ENCODE measurements at regions not wholly inside any gene's neighbourhood (a gene's known extent, or its start where the extent isn't known, plus 50 kb on each side); places are given as distances from the start of the nearest gene placed in this dataset.
A peak's percentile ranks its signal among the peaks of the same experiment; 100 is the strongest.

DNA sequence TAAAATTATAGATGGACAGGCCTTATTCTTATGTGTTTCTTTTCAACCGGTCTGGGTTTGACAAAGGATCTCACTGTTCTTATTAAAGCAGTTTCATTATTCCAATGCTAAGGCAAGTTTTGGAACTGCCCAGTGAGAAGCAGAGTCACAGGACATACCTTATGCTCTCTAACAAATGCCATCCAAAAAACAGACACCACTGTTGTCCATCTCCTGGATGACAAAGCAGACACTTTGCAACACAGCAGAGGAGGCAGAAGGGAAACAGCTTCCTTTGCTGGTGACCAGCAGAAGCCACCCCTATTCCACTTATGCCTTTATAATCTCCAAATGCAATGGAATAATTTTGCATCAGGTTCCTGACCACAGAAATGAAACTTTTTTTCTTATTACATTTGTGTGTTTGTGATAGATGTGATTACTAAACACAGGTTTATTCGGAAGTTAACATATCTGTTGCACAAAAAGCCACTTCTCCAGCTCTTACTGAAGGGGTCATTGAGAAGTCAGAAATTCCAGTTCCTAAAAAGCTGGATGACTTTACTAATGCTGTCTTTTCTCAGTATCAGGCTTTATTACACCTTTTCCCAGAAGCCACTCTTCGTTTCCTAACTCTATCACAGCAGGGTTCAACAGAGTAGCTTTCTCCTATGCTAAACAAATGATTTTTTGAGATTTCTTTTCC is 115.6 kb downstream of the BTG1 start:
- DNase-seq: no peak

GRCh38 chr12:92029136-92029535 is 116.5 kb downstream of the BTG1 start:
- DNase-seq: no peak

DNA sequence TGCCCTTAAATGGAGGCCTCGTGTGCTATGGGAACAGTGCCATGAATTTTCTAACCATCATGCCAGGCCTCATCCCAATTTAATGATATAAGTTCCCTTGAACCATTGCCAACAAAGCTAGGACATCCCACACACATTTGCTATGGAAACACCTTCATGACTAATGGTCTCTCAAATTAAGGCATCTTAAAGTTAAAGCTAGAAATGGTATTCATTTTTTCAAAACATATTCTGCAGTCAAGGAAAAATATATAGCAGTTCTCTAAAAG is 117.3 kb downstream of the BTG1 start:
- DNase-seq: peak; percentile 58

- no peak for DNase-seq
These were observed 117.8 kb downstream of the BTG1 start for GRCh38 chr12:92027701-92028440.

DNA sequence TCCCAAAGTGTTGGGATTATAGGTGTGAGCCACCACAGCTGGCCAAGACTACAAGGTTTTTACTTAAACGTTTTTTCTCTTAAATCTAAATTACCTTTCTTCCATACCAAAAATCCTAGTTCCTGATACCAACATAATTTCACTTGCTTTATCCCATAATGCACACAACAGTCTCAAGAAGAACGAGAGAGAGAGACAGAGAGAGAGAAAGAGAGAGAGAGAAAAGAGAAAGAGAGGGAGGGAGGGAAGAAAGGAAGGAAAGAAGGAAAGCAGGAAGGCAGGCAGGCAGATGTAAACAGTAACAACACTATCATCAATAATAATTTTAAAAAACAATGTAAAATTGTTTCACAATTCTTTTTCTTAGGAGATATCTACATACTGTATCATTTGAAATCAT is 118.4 kb downstream of the BTG1 start:
- no peak for DNase-seq

- DNase-seq: no peak
These were observed 120.0 kb downstream of the BTG1 start for GRCh38 chr12:92025462-92026207.

GRCh38 chr12:92022093-92022492 is 123.6 kb downstream of the BTG1 start:
- no peak for DNase-seq

DNA sequence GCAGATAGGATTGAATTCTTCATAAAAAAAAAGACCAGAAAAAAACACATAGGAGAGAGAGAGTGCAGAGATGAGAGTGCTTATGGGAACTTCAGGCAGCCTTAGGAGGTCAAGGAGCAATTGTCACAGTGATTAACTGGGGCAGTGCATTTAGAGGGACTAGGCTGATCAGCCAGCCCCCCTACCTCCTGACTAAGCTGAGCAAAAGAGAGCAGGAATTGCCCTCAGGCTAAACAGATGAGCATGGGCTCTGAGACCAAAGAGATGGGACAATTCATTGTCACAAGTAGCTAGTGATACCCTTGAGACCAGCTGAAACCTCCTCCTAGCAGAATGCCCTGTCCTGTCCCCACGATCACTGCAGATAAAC is 124.0 kb downstream of the BTG1 start:
- DNase-seq: no peak

GRCh38 chr12:92020983-92021665 is 124.5 kb downstream of the BTG1 start:
- no peak for DNase-seq

DNA sequence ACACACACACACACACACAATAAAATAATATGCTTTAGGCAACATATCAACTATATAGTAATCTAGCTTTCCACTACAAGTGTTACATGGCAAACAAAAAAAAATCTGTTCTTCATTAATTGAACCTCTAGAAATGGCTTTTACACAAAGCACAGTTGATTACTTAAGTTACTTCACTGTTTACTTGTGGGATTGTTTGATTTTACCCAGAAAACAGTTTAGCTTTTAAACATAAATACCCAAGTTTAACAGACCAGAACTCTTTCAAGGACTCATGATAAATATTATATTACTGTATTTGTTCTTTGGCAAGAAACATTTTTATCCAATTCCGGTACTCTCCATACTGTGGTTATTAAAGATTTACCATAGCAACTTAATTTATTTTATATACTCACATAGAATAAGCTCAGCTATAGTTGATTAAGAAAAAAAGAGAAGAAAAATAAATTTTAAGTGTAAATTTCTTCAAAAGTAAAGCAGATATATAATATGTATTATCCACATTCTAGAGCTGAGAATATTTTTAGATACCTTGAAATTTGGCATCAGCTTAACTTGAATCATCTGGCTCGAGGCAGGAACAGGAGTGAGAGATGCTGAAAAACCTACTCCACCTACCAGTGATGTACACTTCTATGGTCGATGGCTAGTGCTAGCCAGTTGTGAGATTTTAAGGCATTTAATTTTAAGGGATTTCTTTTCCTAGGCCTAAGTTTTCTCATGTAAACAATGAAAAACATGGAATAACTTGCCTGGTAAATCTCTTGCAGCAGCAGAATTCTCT is 126.0 kb downstream of the BTG1 start:
- no peak for DNase-seq

DNA sequence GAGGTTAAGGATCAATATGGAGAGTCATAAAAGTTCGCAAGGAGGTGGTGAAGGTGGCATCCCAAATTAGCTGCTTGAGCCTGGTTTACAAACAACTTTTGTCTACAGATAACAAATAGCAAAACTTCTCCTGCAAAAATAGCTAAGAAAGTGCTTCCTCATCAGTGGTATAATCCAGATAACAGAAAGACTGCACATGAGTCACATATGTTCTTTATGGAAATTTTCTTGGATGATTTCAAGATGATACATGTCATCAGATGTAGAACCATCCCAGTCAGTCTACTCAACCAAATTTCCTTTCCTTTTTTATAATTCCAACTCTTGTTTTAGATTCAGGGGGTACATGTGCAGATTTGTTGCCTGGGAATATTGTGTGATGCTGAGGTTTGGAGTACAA is 133.0 kb downstream of the BTG1 start:
- no peak for DNase-seq

- no peak for DNase-seq
These were observed 134.6 kb downstream of the BTG1 start for GRCh38 chr12:92010853-92011701.

DNA sequence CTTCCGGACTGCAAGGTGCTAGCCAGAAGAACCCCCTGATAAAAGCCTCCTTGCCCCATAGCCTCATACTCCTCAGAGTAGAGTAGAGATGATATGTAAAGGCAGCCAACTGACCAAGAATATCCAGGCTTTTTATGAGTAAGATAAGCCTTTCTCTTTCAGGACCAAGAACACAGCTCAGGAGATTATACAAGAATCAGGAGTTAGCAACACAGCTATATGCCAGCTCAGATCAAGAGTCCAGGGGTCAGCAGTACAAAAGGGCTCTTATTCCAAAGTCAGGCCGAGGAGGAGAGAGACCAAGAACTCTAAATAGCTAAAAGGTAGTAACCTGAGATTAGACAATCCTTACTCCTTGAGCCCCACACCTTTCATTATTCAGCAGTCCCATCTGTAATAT is 135.3 kb downstream of the BTG1 start:
- DNase-seq: no peak

- DNase-seq: no peak
These were observed 137.3 kb downstream of the BTG1 start for GRCh38 chr12:92008345-92008744.

GRCh38 chr12:92007787-92008186 is 137.9 kb downstream of the BTG1 start:
- no peak for DNase-seq

DNA sequence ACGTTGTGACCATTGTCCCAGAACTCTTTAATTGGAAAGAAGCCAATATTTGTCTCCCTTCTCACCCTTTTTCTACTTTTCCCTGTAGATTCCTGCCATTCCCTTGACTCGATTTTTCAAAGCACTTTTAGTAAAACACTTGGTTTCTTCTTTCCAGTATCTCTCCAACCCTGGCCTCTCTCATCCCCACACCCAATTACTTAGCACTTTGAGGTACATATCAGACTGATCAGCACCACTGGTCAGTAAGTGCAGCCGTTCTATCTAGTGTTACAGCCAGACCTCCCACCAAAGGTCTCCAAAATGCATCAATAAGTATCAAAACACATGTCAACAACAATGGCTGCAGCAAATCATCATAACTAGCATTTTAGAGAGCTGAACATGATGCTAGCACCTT is 141.9 kb downstream of the BTG1 start:
- no peak for DNase-seq

DNA sequence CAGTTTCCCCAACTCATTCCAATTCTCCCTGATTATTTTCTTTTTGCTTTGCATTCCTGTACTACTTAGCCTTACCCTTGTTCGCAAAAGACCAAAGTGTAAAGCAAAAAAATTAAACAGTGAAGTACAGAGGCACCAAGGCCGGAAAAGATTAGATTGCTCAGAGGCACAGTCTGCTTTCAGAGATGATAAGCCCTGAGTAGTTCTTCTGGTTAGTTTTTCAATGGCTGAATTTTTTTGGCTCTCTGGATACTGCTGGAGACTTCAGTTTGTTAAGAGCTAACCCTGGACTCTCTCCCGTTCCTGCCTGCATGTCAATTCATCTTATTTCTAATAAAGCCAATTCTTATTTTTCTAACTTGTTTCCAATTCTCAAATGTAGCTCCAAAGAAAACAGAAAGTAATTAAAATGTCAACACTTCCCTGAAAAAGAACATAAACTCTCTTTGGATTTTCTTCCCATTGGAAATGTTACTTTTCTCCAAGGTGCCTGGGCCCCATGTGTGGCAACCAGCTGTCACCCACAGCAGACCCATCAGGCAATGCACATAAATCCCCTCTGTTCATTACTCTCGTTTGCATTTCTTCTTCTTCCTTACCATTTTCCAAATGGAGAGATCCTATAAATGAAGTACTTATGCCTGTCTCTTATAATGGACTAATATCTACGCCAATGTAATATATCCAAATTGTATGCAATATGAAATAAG is 142.8 kb downstream of the BTG1 start:
- no peak for DNase-seq

DNA sequence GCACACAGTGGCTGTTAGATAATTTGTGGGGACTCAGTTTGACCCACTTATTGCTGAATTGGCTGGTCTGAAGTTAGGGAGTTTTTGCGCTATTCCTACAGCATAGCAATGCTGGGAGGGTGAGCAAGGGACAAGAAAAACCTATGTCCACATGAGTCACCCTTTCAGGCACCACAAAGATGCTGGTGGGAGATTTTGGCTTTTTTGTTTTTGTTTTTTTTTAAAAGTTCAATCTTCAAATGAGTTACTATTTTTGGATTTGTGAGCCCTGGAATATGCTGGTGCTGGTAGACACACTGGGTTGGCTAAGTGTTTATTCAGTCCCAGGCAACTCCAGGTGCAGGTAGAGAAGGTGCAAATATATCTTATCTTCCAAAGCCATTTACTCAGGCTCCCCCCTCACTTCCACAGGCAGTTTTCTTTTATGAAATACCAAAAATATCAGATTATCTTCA is 143.4 kb downstream of the BTG1 start:
- no peak for DNase-seq

DNA sequence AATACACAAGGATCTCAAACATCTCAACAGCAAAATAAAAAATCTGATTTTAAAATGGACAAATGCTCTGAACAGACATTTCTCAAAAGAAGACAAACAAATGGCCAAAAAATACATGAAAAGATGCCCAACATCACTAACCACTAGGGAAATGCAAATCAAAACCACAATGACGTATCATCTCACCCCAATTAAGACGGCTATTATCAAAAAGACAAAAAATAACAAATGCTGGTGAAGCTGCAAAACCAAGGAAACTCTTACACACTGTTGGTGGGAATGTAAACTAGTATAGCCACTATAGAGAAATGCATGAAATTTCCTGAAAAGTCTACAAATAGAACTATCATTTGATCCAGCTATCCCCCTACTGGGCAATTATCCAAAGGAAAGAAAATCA is 145.0 kb downstream of the BTG1 start:
- no peak for DNase-seq

- no peak for DNase-seq
These were observed 145.8 kb downstream of the BTG1 start for GRCh38 chr12:91999823-92000222.

GRCh38 chr12:91998316-91998715 is 147.3 kb downstream of the BTG1 start:
- no peak for DNase-seq

Data from NCI-H226 (cell line).